ENCODE measurements at regions not wholly inside any gene's neighbourhood (a gene's known extent, or its start where the extent isn't known, plus 50 kb on each side); places are given as distances from the start of the nearest gene placed in this dataset.

GRCh38 chr3:83302091-83302490 is 1540.6 kb upstream of the GBE1 start:
- no peaks in the 10 kb centered on the region for H3F3A ChIP-seq (ENCODE audit: insufficient read depth, low read length, poor library complexity, severe bottlenecking)
- H3K9me3 ChIP-seq (ENCODE audit: low read length), result no peaks in the 10 kb centered on the region
- H3K9ac ChIP-seq (ENCODE audit: low read length), result no peak overlapping the region
- H3K79me2 ChIP-seq (replicated peaks; ENCODE audit: insufficient read depth, low read length), result no peaks in the 10 kb centered on the region
- H4K20me1 ChIP-seq (ENCODE audit: insufficient read depth), result no peaks in the 10 kb centered on the region
- no peak overlapping the region for H2AFZ ChIP-seq (ENCODE audit: low read depth, low read length)
- H3K27me3 ChIP-seq (ENCODE audit: insufficient read depth, low read depth, low read length), result no peaks in the 10 kb centered on the region
- TF ChIP-seq RAD21 (conservative IDR thresholded peaks at IDR 0.05) (no peak), EP300 (conservative IDR thresholded peaks at IDR 0.05; ENCODE audit: poor library complexity, severe bottlenecking) (no peak)
- H3K4me3 ChIP-seq (ENCODE audit: low read length), result no peak overlapping the region
- no peaks in the 10 kb centered on the region for H3K9me2 ChIP-seq (ENCODE audit: insufficient read depth, low read length)
- no peak overlapping the region for H3K4me2 ChIP-seq (ENCODE audit: low read length)
- no peak overlapping the region for H3K27ac ChIP-seq (ENCODE audit: low read length)
- no peaks in the 10 kb centered on the region for H3K36me3 ChIP-seq (ENCODE audit: insufficient read depth, low read length)

- Histone ChIP-seq H3K79me2 (replicated peaks; ENCODE audit: insufficient read depth, low read length) (no peaks in the 10 kb centered on the region), H3F3A (ENCODE audit: insufficient read depth, low read length, poor library complexity, severe bottlenecking) (no peaks in the 10 kb centered on the region), H3K9ac (ENCODE audit: low read length) (no peak overlapping the region), H3K4me3 (ENCODE audit: low read length) (no peak overlapping the region), H3K27me3 (ENCODE audit: insufficient read depth, low read depth, low read length) (no peaks in the 10 kb centered on the region), H3K36me3 (ENCODE audit: insufficient read depth, low read length) (no peaks in the 10 kb centered on the region), H3K9me2 (ENCODE audit: insufficient read depth, low read length) (no peaks in the 10 kb centered on the region), H3K4me2 (ENCODE audit: low read length) (no peak overlapping the region), H3K9me3 (ENCODE audit: low read length) (no peaks in the 10 kb centered on the region), H4K20me1 (ENCODE audit: insufficient read depth) (no peaks in the 10 kb centered on the region), H3K27ac (ENCODE audit: low read length) (no peak overlapping the region), H2AFZ (ENCODE audit: low read depth, low read length) (no peak overlapping the region)
- TF ChIP-seq CTCF (IDR thresholded peaks at IDR 0.05; ENCODE audit: poor library complexity, severe bottlenecking), result no peak
- TF ChIP-seq EZH2 (IDR thresholded peaks at IDR 0.05; ENCODE audit: borderline replicate concordance, insufficient read depth, low read length, poor library complexity, severe bottlenecking), result no peak
- TF ChIP-seq REST (IDR thresholded peaks at IDR 0.05; ENCODE audit: borderline replicate concordance), result no peak
- no peak for TF ChIP-seq EP300 (conservative IDR thresholded peaks at IDR 0.05; ENCODE audit: poor library complexity, severe bottlenecking)
- no peak for TF ChIP-seq POLR2AphosphoS5 (IDR thresholded peaks at IDR 0.05)
Observed at GRCh38 chr3:83317605-83318004, 1556.2 kb upstream of the GBE1 start.

- H3K79me2 ChIP-seq (replicated peaks; ENCODE audit: insufficient read depth, low read length), result no peaks in the 10 kb centered on the region
- no peaks in the 10 kb centered on the region for H3K36me3 ChIP-seq (ENCODE audit: insufficient read depth, low read length)
- H3K9me3 ChIP-seq (ENCODE audit: low read length), result no peaks in the 10 kb centered on the region
- H3K9ac ChIP-seq (ENCODE audit: low read length), result no peak overlapping the region
- no peak overlapping the region for H3K4me2 ChIP-seq (ENCODE audit: low read length)
- H3K4me3 ChIP-seq (ENCODE audit: low read length), result no peak overlapping the region
- no peaks in the 10 kb centered on the region for H3K27me3 ChIP-seq (ENCODE audit: insufficient read depth, low read depth, low read length)
- no peaks in the 10 kb centered on the region for H4K20me1 ChIP-seq (ENCODE audit: insufficient read depth)
- no peaks in the 10 kb centered on the region for H3K9me2 ChIP-seq (ENCODE audit: insufficient read depth, low read length)
- TF ChIP-seq POLR2AphosphoS5 (IDR thresholded peaks at IDR 0.05), result no peak
- TF ChIP-seq EZH2 (IDR thresholded peaks at IDR 0.05; ENCODE audit: borderline replicate concordance, insufficient read depth, low read length, poor library complexity, severe bottlenecking), result no peak
- no peak for TF ChIP-seq TAF1 (IDR thresholded peaks at IDR 0.05; ENCODE audit: low read depth)
- TF ChIP-seq SMC3 (conservative IDR thresholded peaks at IDR 0.05; ENCODE audit: poor library complexity), result no peak
- no peak for TF ChIP-seq CTCF (IDR thresholded peaks at IDR 0.05; ENCODE audit: poor library complexity, severe bottlenecking)
- no peak for TF ChIP-seq MXI1 (conservative IDR thresholded peaks at IDR 0.05; ENCODE audit: poor library complexity, severe bottlenecking)
- no peak for TF ChIP-seq RAD21 (conservative IDR thresholded peaks at IDR 0.05)
- TF ChIP-seq EP300 (conservative IDR thresholded peaks at IDR 0.05; ENCODE audit: poor library complexity, severe bottlenecking), result no peak
- TF ChIP-seq REST (IDR thresholded peaks at IDR 0.05; ENCODE audit: borderline replicate concordance), result no peak
- H2AFZ ChIP-seq (ENCODE audit: low read depth, low read length), result no peak overlapping the region
- no peak overlapping the region for H3K27ac ChIP-seq (ENCODE audit: low read length)
- H3F3A ChIP-seq (ENCODE audit: insufficient read depth, low read length, poor library complexity, severe bottlenecking), result no peaks in the 10 kb centered on the region
Observed at GRCh38 chr3:83320726-83321125, 1559.3 kb upstream of the GBE1 start.
